ENCODE measurements at regions not wholly inside any gene's neighbourhood (a gene's known extent, or its start where the extent isn't known, plus 50 kb on each side); places are given as distances from the start of the nearest gene placed in this dataset.

DNA sequence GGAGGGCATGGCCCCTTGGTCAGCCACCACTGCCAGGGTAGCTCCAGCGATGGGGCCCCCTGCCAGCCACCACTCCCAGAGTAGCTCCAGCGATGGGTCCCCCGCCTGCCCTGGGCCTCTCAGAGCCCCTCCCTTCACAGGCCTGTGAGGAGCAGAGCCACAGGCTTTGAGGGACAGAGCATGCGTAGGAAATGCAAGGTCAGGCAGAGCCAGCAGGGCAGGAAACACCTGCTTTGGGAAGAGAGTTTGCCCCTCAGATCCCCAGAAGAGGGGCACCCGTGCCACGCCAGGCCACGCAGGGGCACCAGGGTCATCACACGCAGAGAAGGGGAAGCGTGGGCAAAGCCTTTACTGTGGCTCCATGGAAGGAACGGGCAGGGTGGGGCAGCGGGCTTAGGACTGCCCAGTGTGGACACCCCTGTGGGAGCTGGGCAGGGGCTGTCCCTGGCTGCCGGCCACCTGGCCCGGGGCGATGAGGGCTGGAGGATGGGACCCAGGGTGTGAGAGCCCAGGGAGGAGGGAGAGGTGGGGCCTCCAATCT, 477.8 kb downstream of the BRD1 start:
- no peaks in the 10 kb centered on the region for H3K27me3 ChIP-seq (ENCODE audit: control insufficient read depth, insufficient read depth, low read length)
- intact Hi-C loops (cut with micrococcal nuclease) = no loop called here
- Mint-ChIP-seq H3K36me3 (no peaks in the 10 kb centered on the region), H3K4me1 (no peaks in the 10 kb centered on the region), H3K27ac (no peak overlapping the region), H3K4me3 (no peak overlapping the region), H3K27me3 (ENCODE audit: low read depth in 2 of 2) (peaks cover 17 to 25% of the 10 kb centered on the region in 2 donors), H3K9me3 (no peaks in the 10 kb centered on the region)
- H3K9me3 ChIP-seq (ENCODE audit: control insufficient read depth, insufficient read depth, low read length) = no peaks in the 10 kb centered on the region
- no peak overlapping the region for H3K27ac ChIP-seq (ENCODE audit: low read length)
- no peak for DNase-seq
- no peaks in the 10 kb centered on the region for H3K36me3 ChIP-seq (ENCODE audit: control insufficient read depth, insufficient read depth, low read length)
- WGBS (ENCODE audit: insufficient coverage) = 25% methylated on average over 14 of the region's 14 CpGs
- no peaks in the 10 kb centered on the region for H3K4me1 ChIP-seq (ENCODE audit: control insufficient read depth, insufficient read depth, low read length)
- H3K4me3 ChIP-seq (ENCODE audit: low read length) = no peak overlapping the region
- TF ChIP-seq, protein P1, sequence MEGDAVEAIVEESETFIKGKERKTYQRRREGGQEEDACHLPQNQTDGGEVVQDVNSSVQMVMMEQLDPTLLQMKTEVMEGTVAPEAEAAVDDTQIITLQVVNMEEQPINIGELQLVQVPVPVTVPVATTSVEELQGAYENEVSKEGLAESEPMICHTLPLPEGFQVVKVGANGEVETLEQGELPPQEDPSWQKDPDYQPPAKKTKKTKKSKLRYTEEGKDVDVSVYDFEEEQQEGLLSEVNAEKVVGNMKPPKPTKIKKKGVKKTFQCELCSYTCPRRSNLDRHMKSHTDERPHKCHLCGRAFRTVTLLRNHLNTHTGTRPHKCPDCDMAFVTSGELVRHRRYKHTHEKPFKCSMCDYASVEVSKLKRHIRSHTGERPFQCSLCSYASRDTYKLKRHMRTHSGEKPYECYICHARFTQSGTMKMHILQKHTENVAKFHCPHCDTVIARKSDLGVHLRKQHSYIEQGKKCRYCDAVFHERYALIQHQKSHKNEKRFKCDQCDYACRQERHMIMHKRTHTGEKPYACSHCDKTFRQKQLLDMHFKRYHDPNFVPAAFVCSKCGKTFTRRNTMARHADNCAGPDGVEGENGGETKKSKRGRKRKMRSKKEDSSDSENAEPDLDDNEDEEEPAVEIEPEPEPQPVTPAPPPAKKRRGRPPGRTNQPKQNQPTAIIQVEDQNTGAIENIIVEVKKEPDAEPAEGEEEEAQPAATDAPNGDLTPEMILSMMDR (IDR thresholded peaks at IDR 0.05) = no peak
- ATAC-seq = no peak

GRCh38 chr22:49349181-49349835, 478.4 kb downstream of the BRD1 start:
- Histone ChIP-seq H3K27ac (ENCODE audit: low read length) (no peak overlapping the region), H3K4me1 (ENCODE audit: control insufficient read depth, insufficient read depth, low read length) (no peaks in the 10 kb centered on the region), H3K27me3 (ENCODE audit: control insufficient read depth, insufficient read depth, low read length) (no peaks in the 10 kb centered on the region), H3K36me3 (ENCODE audit: control insufficient read depth, insufficient read depth, low read length) (no peaks in the 10 kb centered on the region), H3K4me3 (ENCODE audit: low read length) (no peak overlapping the region), H3K9me3 (ENCODE audit: control insufficient read depth, insufficient read depth, low read length) (no peaks in the 10 kb centered on the region)
- ATAC-seq (no peak), DNase-seq (no peak)
- intact Hi-C loops (cut with micrococcal nuclease) = no loop called here
- WGBS (ENCODE audit: insufficient coverage) = 91% methylated on average over 18 of the region's 18 CpGs
- TF ChIP-seq, protein P1 (IDR thresholded peaks at IDR 0.05) = no peak
- Mint-ChIP-seq H3K36me3 (no peaks in the 10 kb centered on the region), H3K27ac (no peak overlapping the region), H3K4me3 (no peak overlapping the region), H3K27me3 (ENCODE audit: low read depth in 2 of 2) (peaks cover 15 to 25% of the 10 kb centered on the region in 2 donors), H3K4me1 (no peaks in the 10 kb centered on the region), H3K9me3 (no peaks in the 10 kb centered on the region)

DNA sequence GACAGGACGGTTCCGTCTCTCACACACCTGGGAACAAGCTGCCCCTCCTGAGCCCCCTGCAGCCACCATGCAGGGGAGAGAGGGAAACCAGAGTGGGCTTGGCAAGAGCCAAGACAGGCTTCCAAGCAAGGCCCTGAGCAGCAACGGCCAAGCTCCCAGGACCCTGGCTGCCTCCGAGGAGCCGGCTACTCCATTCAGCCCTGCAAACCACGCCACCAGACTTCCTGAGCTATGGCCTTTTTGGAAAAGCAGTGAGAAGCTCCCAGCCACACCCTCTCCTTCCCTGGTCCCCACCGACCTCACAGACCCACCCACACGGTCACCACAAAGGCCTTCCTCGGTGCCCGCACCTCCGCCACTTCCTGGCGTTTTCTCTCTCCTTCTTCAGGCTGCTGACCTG, 479.0 kb downstream of the BRD1 start:
- TF ChIP-seq, protein P1 (IDR thresholded peaks at IDR 0.05) = no peak
- Histone ChIP-seq H3K4me3 (ENCODE audit: low read length) (no peak overlapping the region), H3K4me1 (ENCODE audit: control insufficient read depth, insufficient read depth, low read length) (no peaks in the 10 kb centered on the region), H3K27me3 (ENCODE audit: control insufficient read depth, insufficient read depth, low read length) (no peaks in the 10 kb centered on the region), H3K27ac (ENCODE audit: low read length) (no peak overlapping the region), H3K36me3 (ENCODE audit: control insufficient read depth, insufficient read depth, low read length) (no peaks in the 10 kb centered on the region), H3K9me3 (ENCODE audit: control insufficient read depth, insufficient read depth, low read length) (no peaks in the 10 kb centered on the region)
- no peaks in the 10 kb centered on the region for H3K9me3 Mint-ChIP-seq
- intact Hi-C loops (cut with micrococcal nuclease) = no loop called here
- no peak for DNase-seq
- H3K27ac Mint-ChIP-seq = no peak overlapping the region
- peaks cover 14 to 30% of the 10 kb centered on the region in 2 donors for H3K27me3 Mint-ChIP-seq (ENCODE audit: low read depth in 2 of 2)
- no peaks in the 10 kb centered on the region for H3K36me3 Mint-ChIP-seq
- no peak overlapping the region for H3K4me3 Mint-ChIP-seq
- WGBS (ENCODE audit: insufficient coverage) = 87% methylated on average over 12 of the region's 12 CpGs
- no peak for ATAC-seq
- H3K4me1 Mint-ChIP-seq = no peaks in the 10 kb centered on the region

DNA sequence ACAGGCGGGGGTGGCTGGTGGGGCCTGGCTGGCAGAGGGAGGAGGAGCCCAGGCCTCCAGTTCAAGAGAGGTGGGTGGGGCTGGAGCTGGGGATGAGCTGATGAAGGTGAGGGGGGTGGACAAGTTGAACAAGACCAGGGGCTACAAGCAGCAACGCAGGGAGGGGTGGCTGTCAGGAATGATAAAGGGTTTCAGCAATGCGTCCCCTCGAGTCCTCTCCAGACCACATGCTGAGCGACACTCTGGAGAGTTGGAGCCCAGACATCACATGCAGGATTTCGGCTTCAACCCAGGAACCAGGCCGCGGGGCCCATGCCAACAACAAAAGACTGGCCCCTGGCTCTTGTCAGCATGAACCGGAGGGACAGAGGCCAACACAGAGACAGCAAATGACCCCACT, 480.3 kb downstream of the BRD1 start:
- DNase-seq (no peak), ATAC-seq (no peak)
- Histone ChIP-seq H3K36me3 (ENCODE audit: control insufficient read depth, insufficient read depth, low read length) (no peaks in the 10 kb centered on the region), H3K4me3 (ENCODE audit: low read length) (no peak overlapping the region), H3K9me3 (ENCODE audit: control insufficient read depth, insufficient read depth, low read length) (no peaks in the 10 kb centered on the region), H3K27ac (ENCODE audit: low read length) (no peak overlapping the region), H3K27me3 (ENCODE audit: control insufficient read depth, insufficient read depth, low read length) (no peaks in the 10 kb centered on the region), H3K4me1 (ENCODE audit: control insufficient read depth, insufficient read depth, low read length) (no peaks in the 10 kb centered on the region)
- Mint-ChIP-seq H3K4me1 (no peaks in the 10 kb centered on the region), H3K27me3 (ENCODE audit: low read depth in 2 of 2) (peaks cover 11 to 35% of the 10 kb centered on the region in 2 donors), H3K4me3 (no peak overlapping the region), H3K27ac (no peak overlapping the region), H3K36me3 (no peaks in the 10 kb centered on the region), H3K9me3 (no peaks in the 10 kb centered on the region)
- 95% methylated on average over 9 of the region's 9 CpGs for WGBS (ENCODE audit: insufficient coverage)
- TF ChIP-seq, protein P1 (IDR thresholded peaks at IDR 0.05) = no peak
- intact Hi-C loops (cut with micrococcal nuclease) = no loop called here
